ENCODE measurements at regions not wholly inside any gene's neighbourhood (a gene's known extent, or its start where the extent isn't known, plus 50 kb on each side); places are given as distances from the start of the nearest gene placed in this dataset.

- CTCF ChIA-PET = no interaction called here
- POLR2A ChIA-PET = no interaction called here
- WGBS (ENCODE audit: low lambda C conversion rate) = 16% methylated on average over 3 of the region's 3 CpGs
- Histone ChIP-seq H3K4me3 (ENCODE audit: low read depth in 2 of 2, low read length in 1 of 2) (no peak overlapping the region), H4K20me1 (ENCODE audit: insufficient read depth) (no peaks in the 10 kb centered on the region), H3K79me2 (ENCODE audit: insufficient read depth) (no peaks in the 10 kb centered on the region), H3K4me2 (no peak overlapping the region), H3K36me3 (replicated peaks in 1 of 2; ENCODE audit: control insufficient read depth in 1 of 2, insufficient read depth in 2 of 2, low read length in 1 of 2) (no peaks in the 10 kb centered on the region), H3K9me2 (no peaks in the 10 kb centered on the region), H3K27ac (ENCODE audit: low read depth in 2 of 2, low read length in 1 of 2) (no peak overlapping the region), H2AFZ (ENCODE audit: low read depth) (no peak overlapping the region), H3K27me3 (ENCODE audit: insufficient read depth) (peaks cover 50% of the 10 kb centered on the region; the same call in 1 of the 2 replicates), H3K9me3 (0 out of 2 replicates have a peak, but pooled peaks cover 5% of the 10 kb centered on the region), H3K9ac (no peak overlapping the region), H3K4me1 (ENCODE audit: control insufficient read depth in 1 of 2, insufficient read depth in 2 of 2, low read depth in 1 of 2, low read length in 1 of 2) (no peaks in the 10 kb centered on the region), H3F3A (replicated peaks; ENCODE audit: insufficient read depth) (no peaks in the 10 kb centered on the region)
- DNase-seq = no peak
- no peak for TF ChIP-seq POLR2AphosphoS5 (IDR thresholded peaks at IDR 0.05; ENCODE audit: low read depth, low read length)
- TF ChIP-seq EZH2phosphoT487 (IDR thresholded peaks at IDR 0.05; ENCODE audit: borderline replicate concordance, low read depth) = no peak
- TF ChIP-seq GATA2 (CRISPR knock-in tag; IDR thresholded peaks at IDR 0.05) = no peak
- no peak for TF ChIP-seq FOXJ3 (CRISPR knock-in tag; IDR thresholded peaks at IDR 0.05)
- no peak for TF ChIP-seq RXRA (IDR thresholded peaks at IDR 0.05; ENCODE audit: borderline replicate concordance, low read depth)
- TF ChIP-seq TCF12 (IDR thresholded peaks at IDR 0.05) = no peak
- TF ChIP-seq ZBTB33 (IDR thresholded peaks at IDR 0.05; ENCODE audit: borderline replicate concordance, low read depth) = no peak
- TF ChIP-seq SIN3A (IDR thresholded peaks at IDR 0.05; ENCODE audit: borderline replicate concordance, low read depth, low read length) = no peak
- no peak for TF ChIP-seq GABPA (IDR thresholded peaks at IDR 0.05; ENCODE audit: low read depth)
Observed at GRCh38 chr9:673966-674526, 167.5 kb upstream of the DMRT1 start.

DNA sequence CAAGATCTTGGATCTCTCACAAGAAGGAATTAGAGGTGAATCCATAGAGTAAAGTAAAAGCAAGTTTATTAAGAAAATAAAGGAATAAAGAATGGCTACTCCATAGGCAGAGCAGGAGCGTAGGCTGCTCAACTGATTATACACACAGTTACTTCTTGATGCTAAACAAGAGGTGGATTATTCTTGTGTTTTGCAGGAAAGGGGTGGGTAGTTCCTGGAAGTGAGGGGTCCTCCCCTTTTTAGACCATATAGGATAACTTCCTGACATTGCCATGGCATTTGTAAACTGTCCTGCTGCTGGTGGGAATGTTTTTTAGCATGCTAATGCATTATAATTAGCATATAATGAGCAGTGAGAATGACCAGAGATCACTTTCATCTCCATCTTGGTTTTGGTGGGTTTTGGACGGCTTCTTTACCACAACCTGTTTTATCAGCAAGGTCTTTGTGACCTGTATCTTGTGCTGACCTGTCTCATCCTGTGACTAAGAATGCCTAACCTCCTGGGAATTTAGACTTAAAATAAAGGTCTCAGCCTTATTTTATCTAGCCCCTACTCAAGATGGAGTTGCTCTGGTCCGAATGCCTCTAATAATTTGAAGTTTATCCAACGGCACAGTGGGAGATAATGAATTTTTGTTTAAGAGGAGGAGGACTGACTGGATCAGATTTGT, 165.7 kb upstream of the DMRT1 start:
- Histone ChIP-seq H3K9me3 (no peaks in the 10 kb centered on the region), H3F3A (replicated peaks; ENCODE audit: insufficient read depth) (peaks cover 4% of the 10 kb centered on the region), H3K27ac (ENCODE audit: low read depth in 2 of 2, low read length in 1 of 2) (no peak overlapping the region), H4K20me1 (ENCODE audit: insufficient read depth) (no peaks in the 10 kb centered on the region), H3K27me3 (ENCODE audit: insufficient read depth) (peaks cover 44% of the 10 kb centered on the region; the same call in 1 of the 2 replicates), H2AFZ (ENCODE audit: low read depth) (no peak overlapping the region), H3K4me2 (no peak overlapping the region), H3K79me2 (ENCODE audit: insufficient read depth) (no peaks in the 10 kb centered on the region), H3K9ac (no peak overlapping the region), H3K4me1 (ENCODE audit: control insufficient read depth in 1 of 2, insufficient read depth in 2 of 2, low read depth in 1 of 2, low read length in 1 of 2) (no peaks in the 10 kb centered on the region), H3K36me3 (replicated peaks in 1 of 2; ENCODE audit: control insufficient read depth in 1 of 2, insufficient read depth in 2 of 2, low read length in 1 of 2) (no peaks in the 10 kb centered on the region), H3K4me3 (ENCODE audit: low read depth in 2 of 2, low read length in 1 of 2) (no peak overlapping the region), H3K9me2 (no peaks in the 10 kb centered on the region)
- TF ChIP-seq TAF1 (IDR thresholded peaks at IDR 0.05; ENCODE audit: borderline replicate concordance, low read depth, low read length) = no peak
- TF ChIP-seq MAX (IDR thresholded peaks at IDR 0.05; ENCODE audit: low read depth) = no peak
- ChIA-PET POLR2A (no interaction called here), CTCF (no interaction called here)
- WGBS (ENCODE audit: low lambda C conversion rate) = 4% methylated on average over 4 of the region's 4 CpGs
- no peak for DNase-seq

Measured in SK-N-SH (cell line).